Left lobe of liver (tissue), 2 donors: ENCODE measurements at regions not wholly inside any gene's neighbourhood (a gene's known extent, or its start where the extent isn't known, plus 50 kb on each side); places are given as distances from the start of the nearest gene placed in this dataset.

Experiments used
- ATAC-seq: fragments of 200-7000 bp; cut with Tn5 transposase; one replicate; pipeline ENCODE4 v1.9.1; 2020; ENCODE audit warnings: mild to moderate bottlenecking, moderate library complexity
- DNase-seq: peaks from one replicate; pipeline ENCODE4 v3.0.0-alpha.2; 2020; ENCODE audit warnings: low spot score
- donor health status: DM: no; HTN: no; CAD: no; lungs with moderate emphysema.
- donor health status: DM: no; HTN: yes; CAD: no.

GRCh38 chr14:98958632-98959031 lies 313.4 kb downstream of the BCL11B start:
- DNase-seq (no peak), ATAC-seq (no peak)

GRCh38 chr14:98959410-98959809 lies 312.6 kb downstream of the BCL11B start:
- no peak for DNase-seq
- ATAC-seq: no peak

- DNase-seq (no peak), ATAC-seq (no peak)
Observed at GRCh38 chr14:98959958-98960616, 311.9 kb downstream of the BCL11B start.

GRCh38 chr14:98960617-98961013 lies 311.4 kb downstream of the BCL11B start:
- DNase-seq (no peak), ATAC-seq (no peak)

GRCh38 chr14:98961191-98961590 lies 310.8 kb downstream of the BCL11B start:
- DNase-seq (no peak), ATAC-seq (no peak)

GRCh38 chr14:98962118-98962517 lies 309.9 kb downstream of the BCL11B start:
- ATAC-seq: no peak
- DNase-seq: no peak

- ATAC-seq: no peak
- DNase-seq: no peak
Observed at GRCh38 chr14:98963610-98964009, 308.4 kb downstream of the BCL11B start.

- no peak for DNase-seq
- no peak for ATAC-seq
Observed at GRCh38 chr14:98964171-98964570, 307.8 kb downstream of the BCL11B start.

GRCh38 chr14:98965076-98965475 lies 306.9 kb downstream of the BCL11B start:
- ATAC-seq (no peak), DNase-seq (no peak)

GRCh38 chr14:98966016-98966415 lies 306.0 kb downstream of the BCL11B start:
- DNase-seq: no peak
- no peak for ATAC-seq

GRCh38 chr14:98966475-98967162 lies 305.4 kb downstream of the BCL11B start:
- DNase-seq (no peak), ATAC-seq (no peak)

GRCh38 chr14:98974113-98974512 lies 297.9 kb downstream of the BCL11B start:
- ATAC-seq: no peak
- DNase-seq: no peak

GRCh38 chr14:98976271-98976670 lies 295.7 kb downstream of the BCL11B start:
- DNase-seq: no peak
- no peak for ATAC-seq

GRCh38 chr14:98977451-98977850 lies 294.5 kb downstream of the BCL11B start:
- DNase-seq (no peak), ATAC-seq (no peak)

- no peak for DNase-seq
- ATAC-seq: no peak
Observed at GRCh38 chr14:98982986-98983385, 289.0 kb downstream of the BCL11B start.

- no peak for ATAC-seq
- DNase-seq: no peak
Observed at GRCh38 chr14:98984027-98984718, 287.8 kb downstream of the BCL11B start.

GRCh38 chr14:98984719-98985041 lies 287.3 kb downstream of the BCL11B start:
- ATAC-seq (no peak), DNase-seq (no peak)

GRCh38 chr14:98993818-98994217 lies 278.2 kb downstream of the BCL11B start:
- DNase-seq (no peak), ATAC-seq (no peak)

- DNase-seq (no peak), ATAC-seq (no peak)
Observed at GRCh38 chr14:98994561-98994960, 277.4 kb downstream of the BCL11B start.

- no peak for ATAC-seq
- no peak for DNase-seq
Observed at GRCh38 chr14:98997526-98998205, 274.3 kb downstream of the BCL11B start.

- no peak for DNase-seq
- no peak for ATAC-seq
Observed at GRCh38 chr14:98999345-98999744, 272.7 kb downstream of the BCL11B start.

- DNase-seq: no peak
- ATAC-seq: no peak
Observed at GRCh38 chr14:98999901-99000300, 272.1 kb downstream of the BCL11B start.
